Liver (tissue), 3 donors: ENCODE measurements at regions not wholly inside any gene's neighbourhood (a gene's known extent, or its start where the extent isn't known, plus 50 kb on each side); places are given as distances from the start of the nearest gene placed in this dataset.

Experiments used
- ATF3 ChIP-seq: IDR thresholded peaks from 2 replicates; pipeline ENCODE4 v1.6.1; 2016; ENCODE audit warnings: antibody characterized with exemption
- TF ChIP-seq, protein P1 (sequence below): fragments of 150-350 bp; IDR thresholded peaks from 2 replicates; pipeline ENCODE4 v1.5.1; 2017; ENCODE audit warnings: improper control_type of control experiment, low read depth, low read length; ENCODE audit not compliant: missing input control
- donor health status: healthy.
- donor health status: healthy.

DNA sequence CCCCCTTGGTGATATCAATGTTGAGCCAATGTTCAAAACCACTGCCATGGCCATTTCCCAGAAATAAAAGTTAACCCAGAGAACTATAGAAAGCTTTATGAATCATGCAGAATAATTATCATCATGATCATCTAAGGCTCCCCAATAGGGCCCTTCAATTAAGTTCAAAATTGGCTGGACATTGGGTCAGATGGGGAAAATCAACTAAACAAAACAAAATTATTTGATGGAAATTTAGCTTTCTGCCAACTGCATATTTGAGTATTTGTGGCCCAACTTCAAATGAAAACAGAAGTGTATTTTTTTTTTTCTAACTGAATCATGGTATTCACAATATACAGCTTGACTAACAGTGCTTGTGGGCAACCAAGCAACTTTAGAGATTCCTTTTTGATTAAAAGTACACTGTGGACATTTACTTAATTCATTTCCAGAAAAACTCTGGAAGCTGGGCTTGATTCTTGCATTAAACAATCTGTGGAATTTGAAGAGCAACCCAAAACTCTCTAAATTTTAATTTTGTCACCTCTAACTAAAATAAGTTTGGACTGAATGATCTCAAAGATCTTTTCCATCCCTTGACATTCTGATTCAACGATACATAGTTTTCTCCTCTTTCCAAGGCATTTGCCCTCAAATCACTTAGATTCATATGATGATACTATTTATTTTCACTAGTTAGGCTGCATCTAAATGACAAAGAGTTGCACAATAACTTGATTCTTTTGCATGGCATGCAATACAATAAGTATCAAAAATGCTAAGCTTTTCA lies 203.2 kb downstream of the AHR start:
- TF ChIP-seq ATF3, result no peak
- TF ChIP-seq, protein P1, sequence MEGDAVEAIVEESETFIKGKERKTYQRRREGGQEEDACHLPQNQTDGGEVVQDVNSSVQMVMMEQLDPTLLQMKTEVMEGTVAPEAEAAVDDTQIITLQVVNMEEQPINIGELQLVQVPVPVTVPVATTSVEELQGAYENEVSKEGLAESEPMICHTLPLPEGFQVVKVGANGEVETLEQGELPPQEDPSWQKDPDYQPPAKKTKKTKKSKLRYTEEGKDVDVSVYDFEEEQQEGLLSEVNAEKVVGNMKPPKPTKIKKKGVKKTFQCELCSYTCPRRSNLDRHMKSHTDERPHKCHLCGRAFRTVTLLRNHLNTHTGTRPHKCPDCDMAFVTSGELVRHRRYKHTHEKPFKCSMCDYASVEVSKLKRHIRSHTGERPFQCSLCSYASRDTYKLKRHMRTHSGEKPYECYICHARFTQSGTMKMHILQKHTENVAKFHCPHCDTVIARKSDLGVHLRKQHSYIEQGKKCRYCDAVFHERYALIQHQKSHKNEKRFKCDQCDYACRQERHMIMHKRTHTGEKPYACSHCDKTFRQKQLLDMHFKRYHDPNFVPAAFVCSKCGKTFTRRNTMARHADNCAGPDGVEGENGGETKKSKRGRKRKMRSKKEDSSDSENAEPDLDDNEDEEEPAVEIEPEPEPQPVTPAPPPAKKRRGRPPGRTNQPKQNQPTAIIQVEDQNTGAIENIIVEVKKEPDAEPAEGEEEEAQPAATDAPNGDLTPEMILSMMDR, result no peak
